HG02885 (cell line): ENCODE measurements at regions not wholly inside any gene's neighbourhood (a gene's known extent, or its start where the extent isn't known, plus 50 kb on each side); places are given as distances from the start of the nearest gene placed in this dataset.

Experiments
- ATAC-seq: cut with Tn5 transposase; IDR thresholded peaks from one replicate; pipeline ENCODE4 v1.9.1; 2021; ENCODE audit warnings: mild to moderate bottlenecking; ENCODE audit not compliant: unreplicated experiment, poor library complexity

- no peak for ATAC-seq
These were observed 412.7 kb upstream of the ANKRD30A start for GRCh38 chr10:36712695-36713094.

GRCh38 chr10:36711361-36711760 lies 414.0 kb upstream of the ANKRD30A start:
- ATAC-seq = no peak

GRCh38 chr10:36704124-36704523 lies 421.3 kb upstream of the ANKRD30A start:
- ATAC-seq = no peak

GRCh38 chr10:36703179-36703578 lies 422.2 kb upstream of the ANKRD30A start:
- no peak for ATAC-seq

- no peak for ATAC-seq
These were observed 425.3 kb upstream of the ANKRD30A start for GRCh38 chr10:36700123-36700522.

- ATAC-seq = no peak
These were observed 432.6 kb upstream of the ANKRD30A start for GRCh38 chr10:36692759-36693158.

GRCh38 chr10:36688717-36689116 lies 436.7 kb upstream of the ANKRD30A start:
- ATAC-seq = no peak

GRCh38 chr10:36683421-36683820 lies 442.0 kb upstream of the ANKRD30A start:
- ATAC-seq = no peak

- ATAC-seq = no peak
These were observed 443.4 kb upstream of the ANKRD30A start for GRCh38 chr10:36681751-36682632.

- no peak for ATAC-seq
These were observed 445.8 kb upstream of the ANKRD30A start for GRCh38 chr10:36679554-36679953.

GRCh38 chr10:36677431-36677768 lies 448.0 kb upstream of the ANKRD30A start:
- no peak for ATAC-seq

- no peak for ATAC-seq
These were observed 448.5 kb upstream of the ANKRD30A start for GRCh38 chr10:36676756-36677430.

- ATAC-seq = no peak
These were observed 449.1 kb upstream of the ANKRD30A start for GRCh38 chr10:36676321-36676720.

- ATAC-seq = no peak
These were observed 449.9 kb upstream of the ANKRD30A start for GRCh38 chr10:36675458-36675880.

- ATAC-seq = no peak
These were observed 453.8 kb upstream of the ANKRD30A start for GRCh38 chr10:36671607-36672006.

- no peak for ATAC-seq
These were observed 454.6 kb upstream of the ANKRD30A start for GRCh38 chr10:36670621-36671402.

- no peak for ATAC-seq
These were observed 455.6 kb upstream of the ANKRD30A start for GRCh38 chr10:36669615-36670352.

- no peak for ATAC-seq
These were observed 458.9 kb upstream of the ANKRD30A start for GRCh38 chr10:36666451-36666850.

GRCh38 chr10:36662571-36662970 lies 462.8 kb upstream of the ANKRD30A start:
- ATAC-seq = no peak

- ATAC-seq = no peak
These were observed 475.1 kb upstream of the ANKRD30A start for GRCh38 chr10:36650274-36650673.
